GM12878 (cell line): ENCODE measurements at regions not wholly inside any gene's neighbourhood (a gene's known extent, or its start where the extent isn't known, plus 50 kb on each side); places are given as distances from the start of the nearest gene placed in this dataset.

Experiments used
- BRCA1 ChIP-seq: IDR thresholded peaks from 2 replicates; pipeline ENCODE4 v1.6.1; 2011; ENCODE audit warnings: low read depth, low read length, improper control_type of control experiment
- CTCF ChIP-seq, 3 experiments: IDR thresholded peaks in 2 of 3; conservative IDR thresholded peaks in 1 of 3; 2 replicates each; pipeline ENCODE4 v1.5.1; 2011; ENCODE audit warnings: low read depth in 3 of 3, low read length in 3 of 3, mild to moderate bottlenecking in 3 of 3, control low read depth in 2 of 3, moderate library complexity in 2 of 3, inconsistent platforms in 1 of 3, mixed read lengths in 1 of 3; ENCODE audit not compliant: control insufficient read depth in 2 of 3, insufficient read depth in 1 of 3; ENCODE audit errors: extremely low read depth in 1 of 3
- EZH2 ChIP-seq: IDR thresholded peaks from 2 replicates; pipeline ENCODE4 v1.6.1; 2012; ENCODE audit warnings: low read depth, mild to moderate bottlenecking, control low read depth, inconsistent platforms, low read length, borderline replicate concordance; ENCODE audit not compliant: control insufficient read depth
- PAX8 ChIP-seq: fragments of 450-650 bp; IDR thresholded peaks from 2 replicates; pipeline ENCODE4 v1.6.1; 2017; ENCODE audit warnings: mild to moderate bottlenecking, moderate library complexity
- POLR2A ChIP-seq: IDR thresholded peaks from 2 replicates; pipeline ENCODE4 v1.6.1; 2011; ENCODE audit warnings: low read depth, mild to moderate bottlenecking, low read length
- POLR2AphosphoS5 ChIP-seq: IDR thresholded peaks from 2 replicates; pipeline ENCODE4 v1.6.1; 2011; ENCODE audit warnings: mild to moderate bottlenecking, low read length, inconsistent platforms
- TARDBP ChIP-seq: IDR thresholded peaks from 2 replicates; pipeline ENCODE4 v1.6.1; 2016; ENCODE audit warnings: borderline replicate concordance
- TF ChIP-seq, protein P1 (sequence below): IDR thresholded peaks from 2 replicates; pipeline ENCODE4 v1.6.1; 2012; ENCODE audit warnings: low read depth, low read length, improper control_type of control experiment

DNA sequence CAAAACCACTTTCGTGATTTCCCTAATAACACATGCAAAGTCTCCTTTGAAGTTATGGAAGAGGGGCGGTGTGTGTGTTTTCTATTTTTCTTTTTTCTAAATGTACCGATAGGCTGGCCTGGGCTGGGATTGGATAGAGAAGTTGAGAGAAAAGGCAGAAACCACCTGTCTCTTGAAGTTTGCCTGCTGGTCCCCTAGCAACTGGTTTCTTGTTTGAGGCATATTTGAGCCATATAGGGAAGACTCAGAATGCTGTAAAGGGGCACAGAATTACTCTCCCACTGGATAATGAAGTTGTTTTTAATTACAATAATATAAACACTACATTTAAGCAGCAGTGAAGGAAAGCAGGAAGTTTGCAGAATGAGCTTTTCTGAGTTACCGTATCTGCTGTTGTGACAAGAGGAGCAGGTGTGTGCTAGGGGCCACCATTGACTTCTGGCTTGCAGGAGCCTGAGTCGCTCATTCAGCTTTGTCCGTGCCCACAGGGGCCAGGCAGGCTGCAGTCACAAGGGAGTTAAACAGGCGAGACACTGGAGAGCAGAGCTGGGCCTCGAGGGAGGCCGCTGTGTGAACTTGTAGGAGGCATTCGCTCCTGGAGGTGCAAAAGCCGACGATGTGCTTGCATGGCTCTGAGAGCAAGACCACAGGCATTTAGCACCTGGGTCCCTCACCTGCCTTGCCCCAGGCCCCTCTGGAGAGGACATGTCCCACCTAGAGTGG is 173.8 kb upstream of the RGS6 start:
- TF ChIP-seq TARDBP, result no peak
- TF ChIP-seq EZH2, result no peak
- TF ChIP-seq POLR2AphosphoS5, result no peak
- no peak for TF ChIP-seq BRCA1
- no peak for TF ChIP-seq POLR2A
- no peak for TF ChIP-seq CTCF (IDR thresholded peaks at IDR 0.05 in 2 of 3, conservative IDR thresholded peaks at IDR 0.05 in 1 of 3; ENCODE audit: control insufficient read depth in 2 of 3, extremely low read depth in 1 of 3, insufficient read depth in 1 of 3, low read depth in 3 of 3, low read length in 3 of 3)
- TF ChIP-seq PAX8, result no peak
- TF ChIP-seq, protein P1, sequence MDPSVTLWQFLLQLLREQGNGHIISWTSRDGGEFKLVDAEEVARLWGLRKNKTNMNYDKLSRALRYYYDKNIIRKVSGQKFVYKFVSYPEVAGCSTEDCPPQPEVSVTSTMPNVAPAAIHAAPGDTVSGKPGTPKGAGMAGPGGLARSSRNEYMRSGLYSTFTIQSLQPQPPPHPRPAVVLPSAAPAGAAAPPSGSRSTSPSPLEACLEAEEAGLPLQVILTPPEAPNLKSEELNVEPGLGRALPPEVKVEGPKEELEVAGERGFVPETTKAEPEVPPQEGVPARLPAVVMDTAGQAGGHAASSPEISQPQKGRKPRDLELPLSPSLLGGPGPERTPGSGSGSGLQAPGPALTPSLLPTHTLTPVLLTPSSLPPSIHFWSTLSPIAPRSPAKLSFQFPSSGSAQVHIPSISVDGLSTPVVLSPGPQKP, result no peak
